HG03045 (cell line): ENCODE measurements at regions not wholly inside any gene's neighbourhood (a gene's known extent, or its start where the extent isn't known, plus 50 kb on each side); places are given as distances from the start of the nearest gene placed in this dataset.

Experiments
- ATAC-seq: cut with Tn5 transposase; IDR thresholded peaks from one replicate; pipeline ENCODE4 v1.9.1; 2021; ENCODE audit warnings: mild to moderate bottlenecking, moderate library complexity; ENCODE audit not compliant: unreplicated experiment

GRCh38 chr6:90809035-90809434, 222.2 kb upstream of the MAP3K7 start:
- no peak for ATAC-seq

- ATAC-seq, result no peak
Measured at GRCh38 chr6:90807791-90808701, 221.2 kb upstream of the MAP3K7 start.

GRCh38 chr6:90805619-90806155, 218.8 kb upstream of the MAP3K7 start:
- no peak for ATAC-seq

- ATAC-seq, result no peak
Measured at GRCh38 chr6:90803956-90804355, 217.1 kb upstream of the MAP3K7 start.

GRCh38 chr6:90795078-90795477, 208.2 kb upstream of the MAP3K7 start:
- ATAC-seq, result no peak

GRCh38 chr6:90793771-90794170, 206.9 kb upstream of the MAP3K7 start:
- ATAC-seq, result no peak

GRCh38 chr6:90790696-90791095, 203.8 kb upstream of the MAP3K7 start:
- ATAC-seq, result no peak

GRCh38 chr6:90790058-90790457, 203.2 kb upstream of the MAP3K7 start:
- ATAC-seq, result no peak

GRCh38 chr6:90788781-90789180, 201.9 kb upstream of the MAP3K7 start:
- ATAC-seq, result no peak

GRCh38 chr6:90787446-90787845, 200.6 kb upstream of the MAP3K7 start:
- no peak for ATAC-seq

- no peak for ATAC-seq
Measured at GRCh38 chr6:90780778-90781177, 193.9 kb upstream of the MAP3K7 start.

- ATAC-seq, result no peak
Measured at GRCh38 chr6:90780141-90780540, 193.3 kb upstream of the MAP3K7 start.

GRCh38 chr6:90778417-90779203, 191.7 kb upstream of the MAP3K7 start:
- ATAC-seq, result no peak

GRCh38 chr6:90770778-90771177, 183.9 kb upstream of the MAP3K7 start:
- ATAC-seq, result no peak

- ATAC-seq, result no peak
Measured at GRCh38 chr6:90765895-90766294, 179.0 kb upstream of the MAP3K7 start.

- no peak for ATAC-seq
Measured at GRCh38 chr6:90765491-90765890, 178.6 kb upstream of the MAP3K7 start.

- no peak for ATAC-seq
Measured at GRCh38 chr6:90764001-90764400, 177.1 kb upstream of the MAP3K7 start.

GRCh38 chr6:90759664-90760063, 172.8 kb upstream of the MAP3K7 start:
- ATAC-seq, result no peak

GRCh38 chr6:90758741-90759140, 171.9 kb upstream of the MAP3K7 start:
- ATAC-seq, result no peak

- ATAC-seq, result no peak
Measured at GRCh38 chr6:90753820-90754643, 167.2 kb upstream of the MAP3K7 start.

- ATAC-seq, result no peak
Measured at GRCh38 chr6:90739802-90740201, 152.9 kb upstream of the MAP3K7 start.
